ENCODE measurements at regions not wholly inside any gene's neighbourhood (a gene's known extent, or its start where the extent isn't known, plus 50 kb on each side); places are given as distances from the start of the nearest gene placed in this dataset.
"Not testable (repeated sequence)": the region's sequence is repeated elsewhere in the genome, so short reads cannot be mapped to it uniquely, and the experiment has no call there.

DNA sequence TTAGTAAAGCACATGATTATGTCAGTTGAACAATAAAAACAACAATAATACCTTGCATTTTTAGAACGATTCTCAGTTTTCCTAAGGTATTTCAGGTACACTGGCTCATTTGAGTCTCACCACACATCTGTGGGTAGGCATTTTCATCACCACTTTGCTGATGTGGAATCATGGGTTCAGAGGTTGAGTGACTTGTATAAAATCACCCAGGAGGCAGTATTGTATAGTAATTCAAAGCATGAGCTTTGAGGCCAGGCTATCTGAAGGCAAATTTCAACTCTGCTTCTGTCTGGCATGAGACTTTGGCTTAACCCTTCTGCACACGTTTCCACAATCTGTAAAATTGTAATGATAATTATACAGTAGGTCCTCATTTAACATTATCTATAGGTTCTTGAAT is 183.9 kb upstream of the CMC1 start:
- ChIA-PET CTCF (interaction anchor here (0.5 kb wide), 1 partner anchor 346 kb away, joined by 3 read pairs; no protein-coding TSS in a partner anchor), POLR2A (ENCODE audit: unreplicated experiment) (no interaction called here)
- no peaks in the 10 kb centered on the region for H3K9me2 ChIP-seq (replicated peaks; ENCODE audit: low read length)
- no peak overlapping the region for H3K4me3 ChIP-seq (ENCODE audit: low read length)
- no peak for DNase-seq
- no peak for TF ChIP-seq EZH2 (IDR thresholded peaks at IDR 0.05; ENCODE audit: low read length, unreplicated experiment)
- TF ChIP-seq EZH2phosphoT487 (IDR thresholded peaks at IDR 0.05; ENCODE audit: borderline replicate concordance, low read length): no peak
- TF ChIP-seq, protein P1, sequence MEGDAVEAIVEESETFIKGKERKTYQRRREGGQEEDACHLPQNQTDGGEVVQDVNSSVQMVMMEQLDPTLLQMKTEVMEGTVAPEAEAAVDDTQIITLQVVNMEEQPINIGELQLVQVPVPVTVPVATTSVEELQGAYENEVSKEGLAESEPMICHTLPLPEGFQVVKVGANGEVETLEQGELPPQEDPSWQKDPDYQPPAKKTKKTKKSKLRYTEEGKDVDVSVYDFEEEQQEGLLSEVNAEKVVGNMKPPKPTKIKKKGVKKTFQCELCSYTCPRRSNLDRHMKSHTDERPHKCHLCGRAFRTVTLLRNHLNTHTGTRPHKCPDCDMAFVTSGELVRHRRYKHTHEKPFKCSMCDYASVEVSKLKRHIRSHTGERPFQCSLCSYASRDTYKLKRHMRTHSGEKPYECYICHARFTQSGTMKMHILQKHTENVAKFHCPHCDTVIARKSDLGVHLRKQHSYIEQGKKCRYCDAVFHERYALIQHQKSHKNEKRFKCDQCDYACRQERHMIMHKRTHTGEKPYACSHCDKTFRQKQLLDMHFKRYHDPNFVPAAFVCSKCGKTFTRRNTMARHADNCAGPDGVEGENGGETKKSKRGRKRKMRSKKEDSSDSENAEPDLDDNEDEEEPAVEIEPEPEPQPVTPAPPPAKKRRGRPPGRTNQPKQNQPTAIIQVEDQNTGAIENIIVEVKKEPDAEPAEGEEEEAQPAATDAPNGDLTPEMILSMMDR (conservative IDR thresholded peaks at IDR 0.05; ENCODE audit: low read depth, low read length): no peak
- BruUV-seq (replicated peaks): no TSS peak
- no peaks in the 10 kb centered on the region for H3K9me3 ChIP-seq (ENCODE audit: low read length)
- no peak overlapping the region for H3K27ac ChIP-seq (ENCODE audit: low read length)
- H3K4me1 ChIP-seq (ENCODE audit: insufficient read depth, low read length): peaks cover 23% of the 10 kb centered on the region
- no peak overlapping the region for H3K4me2 ChIP-seq (ENCODE audit: low read length)
- no peaks in the 10 kb centered on the region for H4K20me1 ChIP-seq (ENCODE audit: low read length)
- intact Hi-C loops (cut with micrococcal nuclease): loop anchor here (10.0 kb wide), 2 partner anchors 67 to 227 kb away; no protein-coding TSS in a partner anchor
- H3K79me2 ChIP-seq (ENCODE audit: low read length): no peaks in the 10 kb centered on the region
- ATAC-seq: no peak
- H2AFZ ChIP-seq (ENCODE audit: low read length): no peak overlapping the region
- H3F3A ChIP-seq (ENCODE audit: low read length, unreplicated experiment): no peaks in the 10 kb centered on the region
- no peak overlapping the region for H3K9ac ChIP-seq (ENCODE audit: low read length)
- no peaks in the 10 kb centered on the region for H3K36me3 ChIP-seq (ENCODE audit: low read depth, low read length)
- H3K27me3 ChIP-seq (ENCODE audit: low read length): no peaks in the 10 kb centered on the region

DNA sequence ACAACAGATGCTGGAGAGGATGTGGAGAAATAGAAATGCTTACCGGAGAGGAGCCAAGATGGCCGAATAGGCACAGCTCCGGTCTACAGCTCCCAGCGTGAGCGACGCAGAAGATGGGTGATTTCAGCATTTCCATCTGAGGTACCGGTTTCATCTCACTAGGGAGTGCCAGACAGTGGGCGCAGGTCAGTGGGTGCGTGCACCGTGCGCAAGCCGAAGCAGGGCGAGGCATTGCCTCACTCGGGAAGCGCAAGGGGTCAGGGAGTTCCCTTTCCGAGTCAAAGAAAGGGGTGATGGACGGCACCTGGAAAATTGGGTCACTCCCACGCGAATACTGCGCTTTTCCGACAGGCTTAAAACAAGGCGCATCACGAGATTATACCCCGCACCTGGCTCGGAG is 182.2 kb upstream of the CMC1 start:
- H3K9me2 ChIP-seq (replicated peaks; ENCODE audit: low read length); H3K36me3 ChIP-seq (ENCODE audit: low read depth, low read length); BruUV-seq (replicated peaks); H3K27me3 ChIP-seq (ENCODE audit: low read length); CTCF ChIA-PET; POLR2A ChIA-PET (ENCODE audit: unreplicated experiment); H3K79me2 ChIP-seq (ENCODE audit: low read length); H4K20me1 ChIP-seq (ENCODE audit: low read length); ATAC-seq; H3K4me2 ChIP-seq (ENCODE audit: low read length); H3F3A ChIP-seq (ENCODE audit: low read length, unreplicated experiment); H3K9me3 ChIP-seq (ENCODE audit: low read length); H3K4me3 ChIP-seq (ENCODE audit: low read length); H2AFZ ChIP-seq (ENCODE audit: low read length); DNase-seq; H3K27ac ChIP-seq (ENCODE audit: low read length); H3K4me1 ChIP-seq (ENCODE audit: insufficient read depth, low read length); H3K9ac ChIP-seq (ENCODE audit: low read length): not testable (repeated sequence)
- intact Hi-C loops (cut with micrococcal nuclease): loop anchor here (10.0 kb wide), 2 partner anchors 66 to 226 kb away; no protein-coding TSS in a partner anchor

DNA sequence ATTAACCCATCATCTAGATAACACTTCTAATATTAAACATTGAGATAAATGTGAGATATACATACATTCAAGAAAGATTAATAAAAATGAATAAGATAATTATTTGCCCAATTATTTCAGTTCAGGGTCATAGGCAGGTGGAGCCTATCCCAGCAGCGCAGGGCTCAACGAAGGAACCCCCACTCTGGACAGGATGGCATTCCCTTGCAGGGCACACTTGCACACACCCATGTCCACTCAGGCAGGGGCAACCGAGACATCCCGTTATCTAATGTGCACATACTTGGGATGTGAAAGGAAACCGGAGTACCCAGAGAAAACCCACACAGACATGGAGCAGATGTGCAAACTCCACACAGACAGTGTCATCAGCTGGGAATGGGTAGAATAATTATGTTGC is 175.4 kb upstream of the CMC1 start:
- POLR2A ChIA-PET (ENCODE audit: unreplicated experiment): no interaction called here
- no peak for ATAC-seq
- H3K27me3 ChIP-seq (ENCODE audit: low read length): no peaks in the 10 kb centered on the region
- no peak overlapping the region for H3K4me3 ChIP-seq (ENCODE audit: low read length)
- H3K9me2 ChIP-seq (replicated peaks; ENCODE audit: low read length): no peaks in the 10 kb centered on the region
- H3K36me3 ChIP-seq (ENCODE audit: low read depth, low read length): no peaks in the 10 kb centered on the region
- H4K20me1 ChIP-seq (ENCODE audit: low read length): no peaks in the 10 kb centered on the region
- H3K79me2 ChIP-seq (ENCODE audit: low read length): no peaks in the 10 kb centered on the region
- intact Hi-C loops (cut with micrococcal nuclease): no loop called here
- H3F3A ChIP-seq (ENCODE audit: low read length, unreplicated experiment): no peaks in the 10 kb centered on the region
- TF ChIP-seq EZH2 (IDR thresholded peaks at IDR 0.05; ENCODE audit: low read length, unreplicated experiment) (no peak), EZH2phosphoT487 (IDR thresholded peaks at IDR 0.05; ENCODE audit: borderline replicate concordance, low read length) (no peak)
- TF ChIP-seq, protein P1 (conservative IDR thresholded peaks at IDR 0.05; ENCODE audit: low read depth, low read length): no peak
- H2AFZ ChIP-seq (ENCODE audit: low read length): no peak overlapping the region
- H3K4me1 ChIP-seq (ENCODE audit: insufficient read depth, low read length): no peaks in the 10 kb centered on the region
- BruUV-seq (replicated peaks): no TSS peak
- no peak overlapping the region for H3K27ac ChIP-seq (ENCODE audit: low read length)
- CTCF ChIA-PET: no interaction called here
- no peaks in the 10 kb centered on the region for H3K9me3 ChIP-seq (ENCODE audit: low read length)
- no peak overlapping the region for H3K9ac ChIP-seq (ENCODE audit: low read length)
- no peak overlapping the region for H3K4me2 ChIP-seq (ENCODE audit: low read length)
- DNase-seq: no peak

Measured in PC-3 (cell line).